Hepatocyte (in vitro differentiated cells): ENCODE measurements at regions not wholly inside any gene's neighbourhood (a gene's known extent, or its start where the extent isn't known, plus 50 kb on each side); places are given as distances from the start of the nearest gene placed in this dataset.

Experiments used
- DNase-seq: peaks from one replicate; pipeline ENCODE4 v3.0.0-alpha.2; 2016; ENCODE audit warnings: low spot score
- H2AFZ ChIP-seq: fragments of 200-600 bp; sonication (generic); 2 replicates; pipeline ENCODE4 v1.6.0; 2016; ENCODE audit warnings: antibody characterized with exemption, mild to moderate bottlenecking
- H3K27ac ChIP-seq: fragments of 200-600 bp; sonication (generic); 2 replicates; pipeline ENCODE4 v1.5.1; 2016; ENCODE audit warnings: mild to moderate bottlenecking
- H3K27me3 ChIP-seq: fragments of 200-600 bp; sonication (generic); 2 replicates; pipeline ENCODE4 v1.6.1; 2016
- H3K36me3 ChIP-seq: fragments of 200-600 bp; sonication (generic); replicated peaks from 2 replicates; pipeline ENCODE4 v1.5.1; 2016; ENCODE audit warnings: low read depth; ENCODE audit not compliant: insufficient read depth
- H3K4me1 ChIP-seq: fragments of 200-600 bp; sonication (generic); 2 replicates; pipeline ENCODE4 v1.5.1; 2016; ENCODE audit warnings: mild to moderate bottlenecking, moderate library complexity; ENCODE audit not compliant: insufficient read depth
- H3K4me2 ChIP-seq: fragments of 200-600 bp; sonication (generic); 2 replicates; pipeline ENCODE4 v1.6.0; 2016
- H3K4me3 ChIP-seq: fragments of 200-600 bp; sonication (generic); 2 replicates; pipeline ENCODE4 v1.5.1; 2016; ENCODE audit warnings: mild to moderate bottlenecking
- H3K79me2 ChIP-seq: fragments of 200-600 bp; sonication (generic); 2 replicates; pipeline ENCODE4 v1.6.0; 2017; ENCODE audit warnings: mild to moderate bottlenecking
- H3K9me2 ChIP-seq: fragments of 200-600 bp; sonication (generic); replicated peaks from 2 replicates; pipeline ENCODE4 v1.6.0; 2017; ENCODE audit warnings: mild to moderate bottlenecking; ENCODE audit not compliant: insufficient read depth
- H3K9me3 ChIP-seq: fragments of 200-600 bp; sonication (generic); 2 replicates; pipeline ENCODE4 v1.5.1; 2016; ENCODE audit warnings: low read depth, mild to moderate bottlenecking
- H4K20me1 ChIP-seq: fragments of 200-600 bp; sonication (generic); 2 replicates; pipeline ENCODE4 v1.6.0; 2016; ENCODE audit warnings: mild to moderate bottlenecking; ENCODE audit not compliant: insufficient read depth, poor library complexity, severe bottlenecking
- EZH2 ChIP-seq: fragments of 200-600 bp; sonication (generic); IDR thresholded peaks from 2 replicates; pipeline ENCODE4 v1.6.1; 2016; ENCODE audit warnings: antibody characterized with exemption, mild to moderate bottlenecking, borderline replicate concordance
- EZH2phosphoT487 ChIP-seq: fragments of 200-600 bp; sonication (generic); IDR thresholded peaks from one replicate; pipeline ENCODE4 v1.6.1; 2018; ENCODE audit warnings: antibody characterized with exemption, mild to moderate bottlenecking, low read depth, moderate library complexity; ENCODE audit not compliant: unreplicated experiment, severe bottlenecking
- WGBS: methylation state at CpG from one replicate; pipeline ENCODE4 v1.1.6; 2016; ENCODE audit warnings: low lambda C conversion rate; ENCODE audit errors: missing lambda C conversion rate; 5-methylcytosine and 5-hydroxymethylcytosine counted together
- TF ChIP-seq, protein P1 (sequence below): fragments of 200-600 bp; sonication (generic); IDR thresholded peaks from 2 replicates; pipeline ENCODE4 v1.5.1; 2016; ENCODE audit warnings: antibody characterized with exemption, mild to moderate bottlenecking; ENCODE audit not compliant: poor library complexity

DNA sequence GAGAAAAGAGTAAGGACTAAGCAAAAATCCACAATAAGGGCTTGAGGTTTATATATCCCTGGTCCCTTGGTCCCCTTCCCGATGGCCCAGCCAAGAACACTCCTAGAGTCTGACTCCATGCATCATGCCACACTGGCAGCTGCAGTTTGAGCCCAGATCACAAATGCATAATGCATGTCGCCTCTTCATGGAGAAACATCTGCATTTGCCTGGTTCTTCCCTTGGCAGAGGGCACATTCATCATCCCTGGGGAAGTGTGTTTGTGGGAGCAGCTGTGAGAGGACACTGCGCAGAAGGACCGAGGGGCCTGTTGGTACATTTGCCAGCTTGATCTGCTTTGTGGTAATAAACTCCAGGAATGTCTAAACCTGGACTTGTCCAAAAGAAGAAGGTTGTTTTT, 731.8 kb downstream of the FGF9 start:
- no peak overlapping the region for H2AFZ ChIP-seq
- H3K4me2 ChIP-seq = no peak overlapping the region
- 88% methylated on average over 4 of the region's 4 CpGs for WGBS
- H3K4me1 ChIP-seq = no peaks in the 10 kb centered on the region
- H3K36me3 ChIP-seq = no peaks in the 10 kb centered on the region
- no peak for TF ChIP-seq EZH2phosphoT487
- TF ChIP-seq, protein P1, sequence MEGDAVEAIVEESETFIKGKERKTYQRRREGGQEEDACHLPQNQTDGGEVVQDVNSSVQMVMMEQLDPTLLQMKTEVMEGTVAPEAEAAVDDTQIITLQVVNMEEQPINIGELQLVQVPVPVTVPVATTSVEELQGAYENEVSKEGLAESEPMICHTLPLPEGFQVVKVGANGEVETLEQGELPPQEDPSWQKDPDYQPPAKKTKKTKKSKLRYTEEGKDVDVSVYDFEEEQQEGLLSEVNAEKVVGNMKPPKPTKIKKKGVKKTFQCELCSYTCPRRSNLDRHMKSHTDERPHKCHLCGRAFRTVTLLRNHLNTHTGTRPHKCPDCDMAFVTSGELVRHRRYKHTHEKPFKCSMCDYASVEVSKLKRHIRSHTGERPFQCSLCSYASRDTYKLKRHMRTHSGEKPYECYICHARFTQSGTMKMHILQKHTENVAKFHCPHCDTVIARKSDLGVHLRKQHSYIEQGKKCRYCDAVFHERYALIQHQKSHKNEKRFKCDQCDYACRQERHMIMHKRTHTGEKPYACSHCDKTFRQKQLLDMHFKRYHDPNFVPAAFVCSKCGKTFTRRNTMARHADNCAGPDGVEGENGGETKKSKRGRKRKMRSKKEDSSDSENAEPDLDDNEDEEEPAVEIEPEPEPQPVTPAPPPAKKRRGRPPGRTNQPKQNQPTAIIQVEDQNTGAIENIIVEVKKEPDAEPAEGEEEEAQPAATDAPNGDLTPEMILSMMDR = no peak
- no peak for TF ChIP-seq EZH2
- H3K27me3 ChIP-seq = no peaks in the 10 kb centered on the region
- H3K27ac ChIP-seq = no peak overlapping the region
- H4K20me1 ChIP-seq = no peaks in the 10 kb centered on the region
- H3K9me3 ChIP-seq = no peaks in the 10 kb centered on the region
- no peaks in the 10 kb centered on the region for H3K9me2 ChIP-seq
- H3K4me3 ChIP-seq = no peak overlapping the region
- no peaks in the 10 kb centered on the region for H3K79me2 ChIP-seq
- DNase-seq = no peak

DNA sequence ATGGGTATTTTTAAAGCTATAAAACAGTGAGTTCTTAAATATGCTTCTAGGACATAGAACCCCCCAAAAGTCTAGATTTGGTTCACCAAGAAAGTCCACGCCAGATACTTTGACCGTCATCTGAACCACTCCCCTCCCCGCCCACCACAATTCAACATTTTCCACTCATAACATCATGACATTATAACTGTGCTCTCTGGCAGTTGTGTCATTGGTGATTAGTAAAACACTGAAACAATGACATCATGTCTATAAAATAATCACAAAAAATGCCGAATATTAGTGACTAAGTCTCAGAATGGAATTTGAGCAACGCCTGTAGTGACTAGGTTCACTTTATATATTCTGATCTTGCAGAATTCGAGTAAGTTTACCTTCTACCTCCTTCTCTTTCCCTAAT, 732.3 kb downstream of the FGF9 start:
- no peaks in the 10 kb centered on the region for H3K79me2 ChIP-seq
- H3K9me3 ChIP-seq = no peaks in the 10 kb centered on the region
- H3K9me2 ChIP-seq = no peaks in the 10 kb centered on the region
- 97% methylated on average over 6 of the region's 6 CpGs for WGBS
- H3K4me2 ChIP-seq = no peak overlapping the region
- DNase-seq = no peak
- no peak overlapping the region for H2AFZ ChIP-seq
- H3K27me3 ChIP-seq = no peaks in the 10 kb centered on the region
- H3K27ac ChIP-seq = no peak overlapping the region
- H3K4me1 ChIP-seq = no peaks in the 10 kb centered on the region
- TF ChIP-seq EZH2phosphoT487 = no peak
- TF ChIP-seq, protein P1 = no peak
- no peak for TF ChIP-seq EZH2
- H4K20me1 ChIP-seq = no peaks in the 10 kb centered on the region
- H3K4me3 ChIP-seq = no peak overlapping the region
- H3K36me3 ChIP-seq = no peaks in the 10 kb centered on the region

DNA sequence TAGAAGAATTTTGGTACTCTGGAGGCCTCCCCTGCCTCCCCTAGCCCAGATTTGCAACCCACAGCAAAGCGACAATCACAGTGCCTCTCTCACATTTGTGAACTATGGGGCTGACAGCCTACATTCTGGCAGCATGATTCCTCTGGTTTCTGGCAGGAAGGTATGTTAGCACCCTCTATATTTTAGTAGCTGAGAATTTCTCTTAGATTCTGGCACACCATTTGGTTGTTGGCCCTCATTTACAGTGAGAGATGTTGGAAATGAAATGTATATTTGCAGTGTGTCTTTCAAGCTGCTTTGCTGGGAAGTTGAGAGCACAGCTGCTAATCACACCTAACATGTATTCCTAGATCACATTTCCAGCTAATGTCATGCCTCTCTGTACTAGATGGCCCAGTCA, 735.0 kb downstream of the FGF9 start:
- Histone ChIP-seq H3K27me3 (no peaks in the 10 kb centered on the region), H3K9me2 (no peaks in the 10 kb centered on the region), H3K9me3 (no peaks in the 10 kb centered on the region), H3K27ac (no peak overlapping the region), H3K4me3 (no peak overlapping the region), H3K4me2 (no peak overlapping the region), H3K36me3 (no peaks in the 10 kb centered on the region), H3K4me1 (no peaks in the 10 kb centered on the region), H2AFZ (no peak overlapping the region), H4K20me1 (no peaks in the 10 kb centered on the region), H3K79me2 (no peaks in the 10 kb centered on the region)
- WGBS = 91% methylated on average over 1 of the region's 1 CpG
- DNase-seq = no peak
- TF ChIP-seq, protein P1 = no peak
- TF ChIP-seq EZH2phosphoT487 = no peak
- no peak for TF ChIP-seq EZH2

DNA sequence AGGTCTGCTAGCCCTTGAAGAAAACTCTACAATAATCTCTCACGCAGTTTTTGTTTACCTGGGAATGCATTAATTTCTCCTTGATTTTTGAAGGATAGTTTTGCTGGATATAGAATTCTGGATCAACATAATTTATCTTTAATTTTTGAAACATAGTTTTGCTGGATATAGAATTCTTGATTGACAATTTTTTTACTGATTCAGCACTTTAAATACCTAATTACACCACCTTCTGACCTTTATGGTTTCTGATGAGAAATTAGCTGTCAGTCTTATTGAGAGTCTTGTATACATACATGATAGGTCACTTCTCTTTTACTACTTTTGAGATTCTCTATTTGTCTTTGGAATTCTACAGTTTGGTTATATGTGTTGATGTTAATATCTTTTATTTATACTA, 741.6 kb downstream of the FGF9 start:
- no peaks in the 10 kb centered on the region for H4K20me1 ChIP-seq
- H3K9me2 ChIP-seq = no peaks in the 10 kb centered on the region
- no peaks in the 10 kb centered on the region for H3K36me3 ChIP-seq
- H3K27ac ChIP-seq = no peak overlapping the region
- H3K4me2 ChIP-seq = no peak overlapping the region
- DNase-seq = no peak
- H3K79me2 ChIP-seq = no peaks in the 10 kb centered on the region
- no peaks in the 10 kb centered on the region for H3K4me1 ChIP-seq
- no peaks in the 10 kb centered on the region for H3K27me3 ChIP-seq
- H2AFZ ChIP-seq = no peak overlapping the region
- no peak for TF ChIP-seq EZH2phosphoT487
- TF ChIP-seq EZH2 = no peak
- TF ChIP-seq, protein P1 = no peak
- 92% methylated on average over 1 of the region's 1 CpG for WGBS
- peaks cover 16% of the 10 kb centered on the region for H3K9me3 ChIP-seq
- no peak overlapping the region for H3K4me3 ChIP-seq
